K562 (cell line): ENCODE measurements at regions not wholly inside any gene's neighbourhood (a gene's known extent, or its start where the extent isn't known, plus 50 kb on each side); places are given as distances from the start of the nearest gene placed in this dataset.

Experiments used
- CTCF ChIP-seq, 3 experiments: IDR thresholded peaks in 2 of 3; conservative IDR thresholded peaks in 1 of 3; 2 replicates each; pipeline ENCODE4 v1.5.1; 2011 to 2012; ENCODE audit warnings: low read length in 3 of 3, mild to moderate bottlenecking in 3 of 3, control low read depth in 2 of 3, improper control_type of control experiment in 1 of 3, inconsistent platforms in 1 of 3, low read depth in 1 of 3, mixed read lengths in 1 of 3, moderate library complexity in 1 of 3; ENCODE audit not compliant: insufficient read depth in 2 of 3
- E2F8 ChIP-seq: fragments of 450-650 bp; IDR thresholded peaks from 2 replicates; pipeline ENCODE4 v1.7.1; 2018; ENCODE audit warnings: mild to moderate bottlenecking, low read depth; ENCODE audit not compliant: partially characterized antibody
- POU5F1 ChIP-seq: fragments of 150-350 bp; IDR thresholded peaks from 2 replicates; pipeline ENCODE4 v1.6.1; 2014; ENCODE audit warnings: borderline replicate concordance, low read length, low read depth, mild to moderate bottlenecking; ENCODE audit not compliant: partially characterized antibody
- ZNF263 ChIP-seq: sonication (generic); formaldehyde crosslinking; IDR thresholded peaks from 2 replicates; pipeline ENCODE4 v1.8.0; 2022; ENCODE audit warnings: mild to moderate bottlenecking, missing genetic modification reagents, borderline replicate concordance
- ZNF274 ChIP-seq: IDR thresholded peaks from 2 replicates; pipeline ENCODE4 v1.6.1; 2011; ENCODE audit warnings: low read depth, mild to moderate bottlenecking, low read length, moderate library complexity, borderline replicate concordance
- ZNF384 ChIP-seq: IDR thresholded peaks from 2 replicates; pipeline ENCODE4 v1.6.1; 2012; ENCODE audit warnings: low read depth, low read length, improper control_type of control experiment
- ZNF780A ChIP-seq: fragments of 250-450 bp; sonication (Bioruptor Pico); IDR thresholded peaks from 2 replicates; pipeline ENCODE4 v1.5.0; 2021; ENCODE audit warnings: mild to moderate bottlenecking

DNA sequence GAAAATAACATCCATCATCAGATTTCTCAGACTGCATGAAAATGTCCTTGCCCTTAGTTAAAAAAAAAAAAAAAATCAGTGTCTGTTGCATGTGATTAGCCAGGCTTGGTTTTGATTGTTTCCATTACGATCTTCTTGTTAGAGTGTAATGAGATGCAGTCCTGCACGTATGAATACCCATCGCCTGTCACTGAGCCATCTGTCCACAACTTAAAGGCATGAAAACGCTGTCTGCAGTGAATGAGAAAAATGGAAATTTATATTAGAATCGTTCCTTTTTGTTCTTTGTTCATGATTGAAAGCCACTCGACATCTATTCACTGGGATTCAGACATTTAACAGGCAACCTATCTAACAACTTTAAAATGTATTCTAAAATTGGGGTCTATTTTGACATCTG, 521.7 kb upstream of the SPHKAP start:
- no peak for TF ChIP-seq ZNF274
- no peak for TF ChIP-seq POU5F1
- no peak for TF ChIP-seq ZNF263
- no peak for TF ChIP-seq ZNF780A (CRISPR knock-in tag)
- no peak for TF ChIP-seq CTCF (IDR thresholded peaks at IDR 0.05 in 2 of 3, conservative IDR thresholded peaks at IDR 0.05 in 1 of 3; ENCODE audit: insufficient read depth in 2 of 3, low read depth in 1 of 3, low read length in 3 of 3)
- no peak for TF ChIP-seq ZNF384
- no peak for TF ChIP-seq E2F8
